A673 (cell line): ENCODE measurements at regions not wholly inside any gene's neighbourhood (a gene's known extent, or its start where the extent isn't known, plus 50 kb on each side); places are given as distances from the start of the nearest gene placed in this dataset.

Experiments used
- CTCF ChIP-seq: fragments of 300-800, 200-600 bp; sonication (generic); conservative IDR thresholded peaks from 2 replicates; pipeline ENCODE4 v1.5.1; 2017; ENCODE audit warnings: low read depth, mild to moderate bottlenecking, antibody characterized with exemption, low read length, moderate library complexity, mixed read lengths
- EZH2 ChIP-seq: fragments of 200-600 bp; sonication (generic); IDR thresholded peaks from 2 replicates; pipeline ENCODE4 v1.6.1; 2017; ENCODE audit warnings: borderline replicate concordance, low read depth, mild to moderate bottlenecking, mixed read lengths, antibody characterized with exemption, low read length; ENCODE audit not compliant: poor library complexity, severe bottlenecking

- TF ChIP-seq CTCF (no peak), EZH2 (no peak)
Observed at GRCh38 chr1:211192227-211192626, 58.3 kb upstream of the KCNH1 start.
